Stimulated activated CD8-positive, alpha-beta memory T cell treated with anti-CD3 and anti-CD28 coated beads, Interleukin-4, amount 100 ng/mL, for 4 hours (primary cell): ENCODE measurements at regions not wholly inside any gene's neighbourhood (a gene's known extent, or its start where the extent isn't known, plus 50 kb on each side); places are given as distances from the start of the nearest gene placed in this dataset.

ENCODE experiments used
- DNase-seq, 2 donors: peaks; one replicate each; pipeline ENCODE4 v3.0.0-alpha.2; 2020; ENCODE audit warnings: low read depth in 2 of 2, low spot score in 1 of 2

DNA sequence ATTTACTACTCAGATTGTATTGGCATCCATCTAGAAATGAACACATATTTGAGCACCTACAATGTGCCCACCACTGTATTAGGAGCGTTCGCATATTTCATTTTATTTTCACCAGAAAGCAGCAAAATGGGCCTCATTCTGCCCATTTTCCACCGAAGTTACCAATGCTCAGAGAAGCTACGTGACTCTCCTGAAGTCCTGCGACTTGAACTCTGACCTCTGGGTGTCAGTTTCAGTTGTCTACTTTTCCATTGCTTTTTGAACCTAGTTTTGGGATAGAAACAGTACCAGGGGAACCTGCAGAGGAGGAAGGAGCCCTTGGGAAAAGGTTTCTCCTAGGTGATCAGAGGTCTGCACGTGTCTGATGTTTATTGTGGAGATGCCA, 139.1 kb upstream of the SDK2 start:
- DNase-seq = no peak

DNA sequence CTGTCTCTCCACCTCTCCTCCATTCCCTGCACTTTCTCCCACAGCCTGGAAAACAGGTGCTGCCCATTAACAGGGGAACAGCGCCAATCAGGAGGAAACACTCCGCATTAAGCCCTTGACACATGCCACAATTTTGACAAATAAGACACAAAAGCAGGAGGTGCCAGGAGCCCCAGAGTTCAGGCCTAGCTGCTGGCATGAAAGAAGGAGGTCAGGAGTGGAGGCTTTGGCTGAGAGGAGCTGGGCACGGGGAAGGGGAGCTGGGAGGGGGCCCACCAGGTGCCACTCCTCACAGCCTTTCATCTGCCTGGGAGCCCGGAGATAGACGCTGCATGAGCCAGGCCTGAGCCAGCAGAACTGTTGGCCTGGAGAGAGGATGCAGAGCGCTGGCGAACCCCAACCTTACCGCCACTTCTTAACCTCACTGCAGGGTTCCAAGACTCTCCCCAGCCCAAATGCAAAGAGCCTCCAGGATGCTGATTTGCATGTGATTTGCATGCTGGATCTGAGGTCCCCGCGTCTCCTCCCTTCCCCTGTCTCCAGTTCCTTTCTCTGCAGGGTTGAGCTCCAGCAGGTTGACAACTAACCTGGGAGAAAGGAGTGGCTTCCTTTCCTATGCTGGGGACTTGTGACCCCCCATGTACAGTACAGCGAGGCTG, 139.8 kb upstream of the SDK2 start:
- DNase-seq = no peak

DNA sequence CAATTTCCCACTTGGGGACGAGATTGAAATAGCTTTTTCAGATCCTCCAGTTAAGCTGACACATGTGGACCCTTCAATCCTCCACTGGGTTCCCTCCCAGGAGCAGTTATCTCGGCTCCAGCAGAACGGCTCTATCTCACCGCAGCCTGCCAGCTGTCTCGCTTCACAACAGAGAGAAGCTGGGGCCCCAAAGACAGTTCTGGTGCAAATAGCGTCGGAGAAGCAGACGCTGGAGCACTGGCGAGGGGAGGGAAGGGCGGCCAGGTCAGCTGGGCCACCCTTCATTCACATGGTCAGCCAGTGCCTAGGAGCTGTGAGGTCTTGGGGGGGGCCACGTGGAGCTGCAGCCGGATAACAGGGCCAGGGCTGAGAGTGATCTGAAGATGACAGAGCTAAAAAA, 141.3 kb upstream of the SDK2 start:
- no peak for DNase-seq

DNA sequence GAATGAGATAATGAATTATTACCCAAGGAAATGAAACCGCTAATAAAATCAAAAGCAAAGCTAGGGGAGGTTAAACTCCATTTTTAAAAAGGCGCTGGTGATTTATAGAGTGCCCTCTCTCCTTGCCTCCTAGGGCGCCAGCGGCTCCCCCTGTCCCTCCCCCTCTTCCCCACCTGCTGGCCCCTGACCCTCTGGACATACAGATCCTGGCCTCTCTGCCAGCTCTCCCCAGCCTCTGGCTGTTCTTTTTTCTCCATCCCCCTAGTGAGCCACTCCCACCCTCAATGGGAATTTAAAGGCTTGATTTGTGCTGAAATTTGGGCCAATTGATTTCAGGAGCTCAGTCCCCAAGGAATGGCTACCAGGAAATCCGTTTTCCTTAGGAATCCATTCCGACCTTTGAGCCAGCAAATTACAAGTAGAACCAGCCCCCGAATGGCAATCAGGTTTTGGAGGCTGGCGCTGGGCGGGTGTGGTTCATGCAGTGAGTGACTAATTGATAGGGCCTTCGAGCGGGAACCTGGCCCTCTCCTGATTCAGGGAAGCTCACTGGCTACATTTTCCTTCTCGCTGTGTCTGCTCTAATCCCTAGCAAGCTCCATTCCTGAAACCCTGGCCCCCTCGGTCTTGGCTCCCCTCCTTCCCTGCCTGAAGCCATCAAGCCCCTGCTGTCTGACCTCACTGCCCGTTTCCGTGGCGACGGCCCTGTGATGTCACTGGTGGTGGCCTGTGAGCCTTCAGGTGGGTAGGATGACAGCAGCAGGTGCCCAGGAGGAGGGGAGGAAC, 141.9 kb upstream of the SDK2 start:
- DNase-seq = no peak

DNA sequence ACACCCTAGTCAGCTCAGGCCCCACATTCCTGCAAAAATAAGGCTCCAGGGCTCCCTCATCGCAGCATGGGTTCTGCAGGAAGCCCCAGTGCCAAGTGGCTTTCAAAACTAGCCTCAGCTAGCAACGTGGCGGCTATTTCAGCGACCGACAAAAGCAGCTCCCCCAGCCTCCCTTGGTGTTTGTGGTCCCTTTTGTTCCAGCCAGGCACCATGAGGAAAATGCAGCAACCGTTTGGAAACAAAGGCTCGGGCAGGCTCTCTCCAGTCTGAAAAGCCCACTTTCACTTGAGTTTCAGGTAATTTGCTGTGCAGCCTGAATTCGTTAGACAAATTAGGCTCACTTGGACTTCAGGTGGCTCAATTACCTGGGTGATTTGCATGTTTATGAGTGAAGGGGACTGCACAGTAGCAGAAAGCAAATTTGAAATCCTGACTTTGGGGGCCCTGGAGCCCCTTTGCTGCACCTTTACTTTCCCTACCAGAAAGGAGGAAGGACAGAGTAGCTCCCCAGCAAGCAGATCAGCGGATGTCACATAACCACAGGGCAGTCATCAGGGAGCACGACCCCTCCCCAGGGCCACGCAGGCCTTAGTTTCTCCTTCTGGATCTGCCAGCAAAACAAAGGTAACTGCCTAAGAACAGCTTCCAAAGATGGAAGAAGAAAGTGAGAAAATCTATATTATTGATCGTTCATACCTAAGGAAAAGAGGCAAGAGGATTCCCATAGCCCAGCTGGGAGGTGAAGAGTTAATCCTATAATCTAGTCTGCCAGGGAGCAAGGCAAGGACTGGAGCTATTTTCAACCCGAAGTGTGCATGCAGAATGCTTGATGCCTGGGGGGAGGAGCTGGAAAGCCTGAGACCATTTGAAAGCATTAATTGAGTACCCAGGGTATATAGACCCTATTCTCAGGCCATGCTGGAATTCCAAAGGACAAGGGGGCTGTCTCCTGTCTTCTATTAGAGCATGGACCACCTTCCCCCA, 143.1 kb upstream of the SDK2 start:
- DNase-seq = no peak

DNA sequence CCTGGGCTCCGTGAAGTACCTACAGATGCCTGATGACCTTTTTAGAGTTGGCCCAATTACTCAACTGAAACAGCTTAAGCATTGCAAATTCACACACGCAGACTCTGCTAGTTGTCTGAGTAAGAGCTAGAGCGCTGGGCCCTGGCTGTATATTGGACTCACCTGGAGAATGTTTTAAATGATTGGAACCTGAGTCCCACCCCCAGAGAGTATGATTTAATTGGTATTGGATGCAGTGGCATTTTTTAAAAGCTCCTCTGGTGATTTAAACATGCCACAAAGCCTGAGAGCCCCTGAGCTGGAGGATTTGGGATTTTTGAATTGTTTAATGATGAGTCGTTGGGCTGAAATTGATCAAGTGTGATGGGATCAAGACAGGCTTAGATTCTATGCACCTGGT, 143.9 kb upstream of the SDK2 start:
- DNase-seq = no peak

DNA sequence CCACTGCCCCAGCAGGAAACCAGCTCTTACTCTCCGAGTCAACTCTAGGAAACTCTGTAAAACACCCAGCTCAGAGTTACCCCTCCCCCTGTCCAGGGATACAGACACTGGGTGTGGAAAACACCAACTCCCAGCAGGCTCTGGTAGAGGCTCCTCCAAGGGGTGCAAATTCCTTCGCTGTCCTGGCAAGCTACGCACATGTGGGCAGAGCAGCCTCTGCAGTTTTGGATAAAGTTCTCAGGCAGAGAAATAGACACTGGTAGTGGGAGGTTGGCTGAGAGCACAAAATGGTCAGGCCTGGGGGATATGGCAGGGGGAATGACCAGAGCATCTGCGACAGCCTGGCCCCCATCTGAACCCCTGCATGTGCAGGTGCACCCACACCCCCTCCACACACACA, 146.9 kb upstream of the SDK2 start:
- no peak for DNase-seq

DNA sequence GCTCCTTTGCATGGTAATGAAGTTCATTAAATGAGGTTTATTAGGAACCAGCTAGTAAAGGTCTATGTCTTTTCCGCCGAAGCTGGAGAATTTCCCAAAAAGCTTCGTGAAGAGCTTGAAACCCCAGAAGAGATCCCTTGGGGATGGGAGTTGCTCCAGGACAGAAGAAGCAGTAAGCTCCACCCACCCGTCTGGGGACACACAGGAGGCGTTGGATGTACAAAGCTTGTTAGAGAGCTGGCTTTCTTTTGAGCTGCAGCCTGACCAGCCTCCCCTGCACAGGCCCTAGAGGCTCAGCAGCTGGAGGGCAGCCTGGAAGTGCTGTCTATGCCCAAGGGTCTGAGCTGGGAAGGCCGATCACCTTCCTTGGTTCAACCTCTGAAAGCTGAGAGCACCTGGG, 147.4 kb upstream of the SDK2 start:
- DNase-seq = no peak

DNA sequence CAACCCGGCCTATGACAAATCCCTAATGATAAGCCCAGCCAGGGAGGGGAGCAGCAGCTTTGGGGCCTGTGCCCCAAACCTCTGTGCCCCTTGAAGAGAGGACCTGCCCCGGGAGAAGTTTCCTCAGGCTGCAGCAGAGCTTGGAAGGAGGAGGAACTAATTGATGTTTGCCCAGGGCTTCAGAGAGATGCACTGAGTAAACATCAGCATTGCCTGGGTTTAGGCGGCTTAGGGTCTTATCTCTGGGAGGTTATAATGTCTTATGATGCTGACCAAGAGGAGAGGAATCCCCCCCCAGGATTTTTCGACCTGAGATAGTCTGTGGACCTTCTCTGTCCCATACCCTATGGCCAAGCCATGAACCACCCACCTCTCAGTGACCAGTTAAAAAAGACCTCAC, 148.7 kb upstream of the SDK2 start:
- DNase-seq = no peak

DNA sequence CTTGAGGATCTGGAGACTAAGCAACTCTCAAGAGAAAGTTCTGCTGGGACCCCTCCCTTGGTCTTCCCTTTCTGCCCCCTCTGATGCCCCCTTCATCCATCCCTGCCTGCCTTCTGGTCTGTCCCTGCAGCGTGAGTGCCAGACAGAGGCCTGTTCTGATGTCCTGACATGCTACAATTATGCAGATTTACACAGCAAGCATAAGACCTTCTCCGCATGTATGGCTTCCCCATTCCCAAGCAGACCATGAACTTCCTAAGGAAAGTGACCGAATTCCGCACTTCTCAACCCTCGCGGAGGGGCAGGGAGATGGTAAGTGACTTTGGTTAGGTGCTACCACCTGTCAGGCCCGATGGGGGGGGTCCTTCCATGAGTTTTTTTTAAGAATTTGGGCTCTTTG, 150.1 kb upstream of the SDK2 start:
- DNase-seq = no peak

DNA sequence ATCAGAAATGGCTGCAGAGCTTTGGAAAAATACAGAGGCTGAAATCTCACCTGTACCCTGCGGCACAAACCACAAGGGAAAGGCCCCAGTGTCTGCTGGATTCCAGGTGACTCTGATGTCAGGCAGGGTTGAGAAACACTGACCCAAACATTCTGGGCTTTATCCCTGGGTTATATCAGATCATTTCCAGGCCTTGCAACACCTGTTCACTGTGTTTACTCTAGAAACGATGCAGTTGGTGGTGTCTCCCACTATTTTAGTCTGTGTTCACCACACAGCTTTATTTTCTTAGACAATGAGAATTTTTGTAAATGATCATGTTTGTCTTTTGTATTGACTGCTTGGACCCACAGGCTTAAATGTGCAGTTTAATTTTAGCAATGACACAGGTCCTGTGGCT, 151.5 kb upstream of the SDK2 start:
- no peak for DNase-seq

DNA sequence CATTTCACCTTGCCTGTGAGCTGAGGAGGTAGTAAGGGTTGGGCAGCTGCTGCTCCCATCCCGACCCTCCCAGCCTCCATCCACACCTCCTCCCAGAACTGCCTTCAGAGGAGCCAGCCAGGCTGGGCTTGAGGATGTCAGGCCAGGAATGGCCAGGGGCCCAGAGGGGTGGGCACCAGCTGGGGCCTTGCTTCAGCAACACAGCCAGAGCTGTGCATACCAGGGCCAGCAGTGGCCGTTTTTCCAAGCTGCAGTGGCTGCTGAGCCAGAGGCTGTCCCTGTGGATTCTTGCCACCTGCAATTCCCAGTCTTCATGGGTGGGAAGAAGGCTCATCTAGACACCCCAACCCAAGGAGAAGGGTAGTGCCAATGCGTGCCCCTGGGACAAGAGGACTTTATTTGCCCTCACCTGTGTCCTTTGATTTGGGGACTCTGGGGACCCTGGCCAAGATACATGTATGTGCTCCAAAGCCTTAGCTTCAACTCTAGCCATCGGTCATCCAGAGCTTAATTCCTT, 153.4 kb upstream of the SDK2 start:
- no peak for DNase-seq

DNA sequence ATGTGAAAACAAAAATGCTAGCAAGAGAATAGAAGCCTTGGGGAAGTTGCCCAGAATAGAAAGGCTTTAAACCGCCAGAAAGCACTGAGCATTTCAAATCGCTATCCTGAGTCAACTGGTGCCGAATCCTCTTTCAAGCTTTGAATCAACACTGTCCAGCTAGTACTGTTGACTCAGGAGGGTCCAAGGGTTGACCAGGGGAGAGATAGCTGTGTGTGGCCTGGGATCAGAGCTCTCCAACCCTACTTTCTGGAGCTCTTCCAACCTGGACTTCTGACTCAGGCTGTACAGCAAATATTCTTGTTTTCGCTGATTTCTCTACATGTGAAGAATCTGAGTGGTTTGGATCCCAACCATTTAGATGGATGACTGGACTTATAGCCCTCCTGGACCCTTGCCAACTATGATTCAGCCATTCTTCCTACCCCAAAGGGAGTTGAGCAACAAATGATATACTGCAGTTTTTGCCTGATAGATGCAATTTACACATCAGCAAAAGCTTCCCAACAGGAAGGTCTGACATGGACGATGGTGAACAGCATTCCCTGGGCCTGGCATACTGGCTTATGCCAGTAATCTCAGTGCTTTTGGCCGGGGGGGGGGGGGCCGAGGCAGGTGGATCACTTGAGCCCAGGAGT, 154.0 kb upstream of the SDK2 start:
- no peak for DNase-seq

DNA sequence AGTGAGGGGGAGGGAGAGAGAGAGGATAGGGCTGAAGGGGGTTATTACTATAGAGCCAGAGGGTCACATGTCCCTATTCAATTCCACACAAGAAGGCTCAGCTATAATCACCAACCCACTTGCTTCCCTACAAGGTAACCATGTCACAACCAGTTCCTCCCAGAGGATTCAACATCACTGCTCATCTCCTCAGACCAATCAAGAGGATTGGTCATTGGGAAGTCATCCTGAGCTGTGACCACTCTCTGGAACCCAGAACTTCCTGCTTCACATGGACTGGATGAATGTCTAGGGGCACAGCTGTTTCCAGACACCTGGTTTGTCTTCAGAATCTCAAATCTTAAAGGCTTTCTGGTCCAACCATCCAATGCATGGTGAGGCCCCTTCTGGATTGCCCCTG, 154.9 kb upstream of the SDK2 start:
- no peak for DNase-seq

DNA sequence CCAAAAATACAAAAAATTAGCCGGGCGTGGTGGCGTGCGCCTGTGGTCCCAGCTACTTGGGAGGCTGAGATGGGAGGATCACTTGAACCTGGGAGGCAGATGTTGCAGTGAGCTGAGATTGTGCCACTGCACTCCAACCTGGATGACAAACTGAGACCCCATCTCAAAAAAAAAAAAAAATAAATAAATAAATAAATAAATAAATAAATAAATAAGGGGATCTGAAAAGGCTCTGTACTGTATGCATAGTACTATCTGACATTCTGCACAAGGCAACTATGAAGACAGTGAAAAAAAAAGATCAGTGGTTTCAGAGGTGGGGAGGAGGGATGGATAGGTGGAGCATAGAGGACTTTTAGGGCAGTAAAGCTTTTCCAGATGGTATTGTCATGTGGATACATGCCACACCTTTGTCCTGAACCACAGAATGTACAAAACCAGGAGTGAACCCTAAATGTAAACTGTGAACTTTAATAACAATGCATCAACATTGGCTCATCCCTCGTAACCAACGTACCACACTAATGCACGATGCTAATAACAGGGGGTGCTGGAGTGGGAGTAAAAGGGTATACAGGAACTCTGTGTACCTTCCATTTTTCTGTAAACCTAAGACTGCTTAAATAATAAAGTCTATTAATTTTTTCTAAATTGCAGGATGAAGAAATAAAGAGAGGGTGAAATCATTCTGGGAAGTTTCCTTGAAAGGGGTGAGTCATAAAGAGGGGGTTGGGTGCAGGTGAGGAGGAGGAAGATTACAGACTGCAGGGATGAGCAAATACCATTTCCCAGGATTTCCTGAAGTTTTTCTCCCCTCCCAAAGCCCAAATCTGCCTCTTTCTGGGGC, 155.8 kb upstream of the SDK2 start:
- no peak for DNase-seq

DNA sequence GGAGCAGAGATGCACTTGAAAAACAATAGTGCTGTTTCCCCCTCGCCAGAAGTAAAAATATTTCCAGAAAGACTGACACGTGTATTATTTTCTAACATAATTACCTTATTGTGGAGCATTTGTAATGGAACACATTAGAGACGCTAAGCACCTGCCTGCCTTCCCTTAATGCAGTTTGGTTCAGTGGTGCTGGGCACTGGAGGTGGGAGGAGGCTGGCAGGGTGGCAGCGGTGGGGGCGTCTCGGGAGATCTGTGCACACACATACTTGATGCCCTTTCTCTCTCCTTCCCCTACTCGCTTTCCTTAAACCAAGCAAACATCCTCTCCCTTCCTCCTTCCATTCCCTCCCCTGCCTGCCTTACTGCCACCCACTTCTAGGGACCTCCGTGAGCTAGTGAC, 156.6 kb upstream of the SDK2 start:
- no peak for DNase-seq

DNA sequence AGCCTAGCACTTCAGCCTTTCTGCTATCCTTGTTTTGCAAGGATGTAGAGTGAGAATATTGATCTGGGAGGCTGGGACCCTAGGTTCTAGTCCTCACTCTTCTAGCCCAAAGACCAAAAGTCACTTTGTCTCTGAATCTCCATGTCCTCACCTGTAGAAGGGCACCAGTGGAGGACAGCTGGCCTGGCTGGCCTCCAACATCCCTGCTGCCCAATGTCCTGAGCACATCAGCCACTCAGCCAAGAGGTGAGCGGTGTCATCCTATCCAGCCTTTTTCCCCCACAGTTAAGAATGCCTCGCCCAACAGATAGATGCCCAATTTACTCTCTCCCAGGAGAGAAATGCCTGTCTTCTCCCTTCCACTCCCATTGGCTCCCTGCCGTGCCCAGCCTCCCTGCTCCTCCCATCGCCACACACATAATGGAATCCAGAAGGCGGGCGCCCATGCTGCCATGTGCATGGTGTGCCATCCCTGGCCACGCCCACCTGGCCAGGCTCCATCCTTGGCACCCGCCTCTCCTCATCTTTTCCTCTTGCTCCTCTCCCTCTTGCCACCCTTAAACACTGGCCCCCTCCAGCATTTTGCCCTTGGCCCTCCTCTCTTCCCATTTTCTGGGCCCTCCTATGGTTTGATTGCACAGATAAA, 157.3 kb upstream of the SDK2 start:
- DNase-seq = no peak

DNA sequence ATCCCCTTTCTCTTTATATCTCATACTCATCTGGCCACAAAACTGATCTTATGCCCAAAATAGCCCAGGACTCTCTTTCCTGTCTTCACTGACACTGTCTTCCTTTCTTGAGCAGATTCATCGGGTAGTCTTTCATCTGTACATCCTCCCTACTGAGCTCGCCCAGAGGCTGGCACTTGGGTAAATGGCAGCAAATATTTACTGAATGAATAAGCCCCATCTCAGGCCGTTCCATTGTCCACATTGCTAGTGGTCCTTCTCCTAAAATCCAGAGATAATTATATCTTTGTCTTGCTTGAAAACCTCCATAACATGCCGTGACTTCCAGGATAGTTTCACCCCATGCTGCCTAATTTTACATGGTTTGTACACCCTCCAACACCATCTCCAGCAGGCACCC, 158.1 kb upstream of the SDK2 start:
- no peak for DNase-seq

DNA sequence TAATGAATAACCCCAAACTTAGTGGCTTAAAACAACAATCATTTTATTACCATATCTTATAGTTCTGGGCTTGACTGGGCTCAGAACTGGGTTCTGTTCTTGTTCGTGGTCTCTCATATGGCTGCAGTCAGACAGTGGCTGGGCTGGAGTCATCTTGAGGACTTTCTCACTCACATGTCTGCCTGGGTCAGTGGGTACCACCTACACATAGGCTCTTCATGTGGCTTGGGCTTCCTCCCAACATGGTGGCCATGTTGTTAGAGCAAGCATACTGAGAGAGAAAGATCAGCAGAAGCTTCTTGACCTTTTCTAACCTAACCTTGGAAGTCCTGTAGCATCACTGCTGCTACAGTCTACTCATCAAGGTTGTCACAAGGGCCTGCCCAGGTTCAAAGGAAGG, 158.6 kb upstream of the SDK2 start:
- no peak for DNase-seq

DNA sequence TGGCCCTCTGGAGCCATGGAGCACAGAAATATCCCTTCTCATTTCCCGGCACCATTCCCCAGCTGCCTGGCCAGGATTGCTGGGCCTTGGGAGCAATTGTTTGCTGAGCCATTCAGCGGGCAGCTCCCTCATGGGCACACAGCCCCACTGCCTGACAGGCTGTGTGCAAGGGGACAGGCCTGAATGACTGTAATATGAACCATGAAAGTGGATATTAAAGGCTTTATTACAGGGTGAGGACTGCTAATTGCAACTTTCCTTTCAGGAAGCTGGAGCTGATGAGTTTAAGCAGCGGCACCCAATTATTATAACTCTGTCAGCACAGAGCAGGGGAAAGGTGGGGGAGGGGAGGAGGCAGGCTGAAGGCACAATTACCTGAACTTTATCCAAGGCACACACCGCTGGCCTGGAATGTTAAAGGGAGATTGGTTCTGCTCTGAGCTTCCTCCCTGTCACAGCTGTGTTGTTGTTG, 159.8 kb upstream of the SDK2 start:
- no peak for DNase-seq
